ENCODE measurements at regions not wholly inside any gene's neighbourhood (a gene's known extent, or its start where the extent isn't known, plus 50 kb on each side); places are given as distances from the start of the nearest gene placed in this dataset.

- TF ChIP-seq CTCF (conservative IDR thresholded peaks at IDR 0.05), result no peak
- DNase-seq (ENCODE audit: extremely low spot score, unreplicated experiment), result peak; percentile 27
- Mint-ChIP-seq H3K36me3 (no peaks in the 10 kb centered on the region), H3K27ac (no peak overlapping the region), H3K4me3 (no peak overlapping the region), H3K27me3 (peaks cover 6% of the 10 kb centered on the region), H3K4me1 (ENCODE audit: unreplicated experiment) (no peaks in the 10 kb centered on the region), H3K9me3 (peaks cover 5% of the 10 kb centered on the region)
Observed at GRCh38 chr6:170074435-170074834, 216.4 kb downstream of the DLL1 start.

- Mint-ChIP-seq H3K36me3 (no peaks in the 10 kb centered on the region), H3K4me3 (no peak overlapping the region), H3K9me3 (no peaks in the 10 kb centered on the region), H3K4me1 (ENCODE audit: unreplicated experiment) (no peaks in the 10 kb centered on the region), H3K27me3 (peaks cover 3% of the 10 kb centered on the region), H3K27ac (no peak overlapping the region)
- TF ChIP-seq CTCF (conservative IDR thresholded peaks at IDR 0.05), result no peak
- peak; percentile 27 for DNase-seq (ENCODE audit: extremely low spot score, unreplicated experiment)
Observed at GRCh38 chr6:170073846-170074245, 217.0 kb downstream of the DLL1 start.

GRCh38 chr6:170072246-170072645 lies 218.6 kb downstream of the DLL1 start:
- Mint-ChIP-seq H3K27me3 (peaks cover 2% of the 10 kb centered on the region), H3K27ac (no peak overlapping the region), H3K4me1 (ENCODE audit: unreplicated experiment) (no peaks in the 10 kb centered on the region), H3K9me3 (no peaks in the 10 kb centered on the region), H3K36me3 (no peaks in the 10 kb centered on the region), H3K4me3 (no peak overlapping the region)
- no peak for DNase-seq (ENCODE audit: extremely low spot score, unreplicated experiment)
- no peak for TF ChIP-seq CTCF (conservative IDR thresholded peaks at IDR 0.05)

- H3K4me3 Mint-ChIP-seq, result no peak overlapping the region
- DNase-seq (ENCODE audit: extremely low spot score, unreplicated experiment), result no peak
- H3K27ac Mint-ChIP-seq, result no peak overlapping the region
- no peaks in the 10 kb centered on the region for H3K9me3 Mint-ChIP-seq
- no peaks in the 10 kb centered on the region for H3K4me1 Mint-ChIP-seq (ENCODE audit: unreplicated experiment)
- TF ChIP-seq CTCF (conservative IDR thresholded peaks at IDR 0.05), result no peak
- H3K36me3 Mint-ChIP-seq, result no peaks in the 10 kb centered on the region
- no peaks in the 10 kb centered on the region for H3K27me3 Mint-ChIP-seq
Observed at GRCh38 chr6:170069611-170070010, 221.3 kb downstream of the DLL1 start.

- no peak overlapping the region for H3K27ac Mint-ChIP-seq
- TF ChIP-seq CTCF (conservative IDR thresholded peaks at IDR 0.05), result no peak
- no peaks in the 10 kb centered on the region for H3K27me3 Mint-ChIP-seq
- peak; percentile 24 for DNase-seq (ENCODE audit: extremely low spot score, unreplicated experiment)
- H3K4me3 Mint-ChIP-seq, result no peak overlapping the region
- H3K4me1 Mint-ChIP-seq (ENCODE audit: unreplicated experiment), result peaks cover 4% of the 10 kb centered on the region
- H3K9me3 Mint-ChIP-seq, result no peaks in the 10 kb centered on the region
- no peaks in the 10 kb centered on the region for H3K36me3 Mint-ChIP-seq
Observed at GRCh38 chr6:170068496-170068895, 222.4 kb downstream of the DLL1 start.

GRCh38 chr6:170067923-170068360 lies 222.9 kb downstream of the DLL1 start:
- DNase-seq (ENCODE audit: extremely low spot score, unreplicated experiment), result peak; percentile 49
- TF ChIP-seq CTCF (conservative IDR thresholded peaks at IDR 0.05), result no peak
- Mint-ChIP-seq H3K4me3 (no peak overlapping the region), H3K27ac (no peak overlapping the region), H3K36me3 (no peaks in the 10 kb centered on the region), H3K27me3 (no peaks in the 10 kb centered on the region), H3K4me1 (ENCODE audit: unreplicated experiment) (peaks cover 4% of the 10 kb centered on the region), H3K9me3 (no peaks in the 10 kb centered on the region)

Data from type B pancreatic cell (in vitro differentiated cells).